OCI-LY7 (cell line): ENCODE measurements at regions not wholly inside any gene's neighbourhood (a gene's known extent, or its start where the extent isn't known, plus 50 kb on each side); places are given as distances from the start of the nearest gene placed in this dataset.

Experiments
- CTCF ChIP-seq: fragments of 200-600 bp; sonication (generic); conservative IDR thresholded peaks from 2 replicates; pipeline ENCODE4 v1.5.1; 2014; ENCODE audit warnings: mild to moderate bottlenecking, antibody characterized with exemption, low read length, moderate library complexity, mixed read lengths
- EZH2phosphoT487 ChIP-seq: fragments of 200-600 bp; sonication (generic); IDR thresholded peaks from 2 replicates; pipeline ENCODE4 v1.6.1; 2018; ENCODE audit warnings: low read depth, borderline replicate concordance, mild to moderate bottlenecking, mixed run types, antibody characterized with exemption, low read length, moderate library complexity, mixed read lengths

GRCh38 chr6:54440549-54440948 is 132.3 kb downstream of the TINAG start:
- TF ChIP-seq EZH2phosphoT487 = no peak
- no peak for TF ChIP-seq CTCF
